ENCODE measurements at regions not wholly inside any gene's neighbourhood (a gene's known extent, or its start where the extent isn't known, plus 50 kb on each side); places are given as distances from the start of the nearest gene placed in this dataset.
"Not testable (repeated sequence)": the region's sequence is repeated elsewhere in the genome, so short reads cannot be mapped to it uniquely, and the experiment has no call there.

- no peak for DNase-seq
These were observed 67.5 kb upstream of the ACTRT2 start for GRCh38 chr1:2953688-2954285.

- no peak for DNase-seq
These were observed 65.6 kb upstream of the ACTRT2 start for GRCh38 chr1:2955652-2956051.

GRCh38 chr1:2956576-2956975 lies 64.7 kb upstream of the ACTRT2 start:
- DNase-seq, result no peak

GRCh38 chr1:2957329-2957728 lies 63.9 kb upstream of the ACTRT2 start:
- no peak for DNase-seq

DNA sequence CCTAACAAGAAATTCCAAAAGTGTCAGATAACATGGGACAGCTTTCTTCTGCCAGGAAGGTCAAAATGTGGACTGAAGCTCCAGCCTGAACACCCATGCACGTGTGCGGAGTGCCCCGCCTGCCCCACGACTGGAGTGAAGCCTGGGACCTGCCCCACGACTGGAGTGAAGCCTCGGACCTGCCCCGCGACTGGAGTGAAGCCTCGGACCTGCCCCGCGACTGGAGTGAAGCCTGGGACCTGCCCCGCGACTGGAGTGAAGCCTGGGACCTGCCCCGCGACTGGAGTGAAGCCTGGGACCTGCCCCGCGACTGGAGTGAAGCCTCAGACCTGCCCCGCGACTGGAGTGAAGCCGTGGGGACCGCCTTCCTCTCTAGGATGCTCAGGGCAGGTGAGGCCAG lies 61.4 kb upstream of the ACTRT2 start:
- DNase-seq, result not testable (repeated sequence)

GRCh38 chr1:2961081-2961480 lies 60.2 kb upstream of the ACTRT2 start:
- DNase-seq, result no peak

DNA sequence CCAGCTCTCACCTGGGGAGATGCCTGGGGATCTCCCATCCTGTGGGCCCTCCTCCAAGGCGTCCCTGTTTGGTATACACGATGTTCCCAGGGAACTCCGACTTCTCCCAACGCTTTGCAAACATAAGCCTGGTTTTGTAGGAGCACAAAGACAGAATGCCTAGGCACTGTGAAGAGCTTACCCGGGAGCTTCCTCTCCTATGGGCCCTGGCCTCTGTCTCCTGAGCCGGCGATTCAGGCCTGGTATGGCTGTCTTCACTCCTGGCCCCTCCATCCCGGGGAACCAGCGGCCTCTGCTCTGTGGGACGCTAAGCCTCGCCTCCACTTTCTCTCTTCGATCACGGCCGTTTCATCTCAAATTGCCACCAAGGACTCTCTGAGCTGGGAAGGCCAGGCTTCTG lies 59.6 kb upstream of the ACTRT2 start:
- no peak for DNase-seq

- DNase-seq, result no peak
These were observed 59.2 kb upstream of the ACTRT2 start for GRCh38 chr1:2962061-2962460.

DNA sequence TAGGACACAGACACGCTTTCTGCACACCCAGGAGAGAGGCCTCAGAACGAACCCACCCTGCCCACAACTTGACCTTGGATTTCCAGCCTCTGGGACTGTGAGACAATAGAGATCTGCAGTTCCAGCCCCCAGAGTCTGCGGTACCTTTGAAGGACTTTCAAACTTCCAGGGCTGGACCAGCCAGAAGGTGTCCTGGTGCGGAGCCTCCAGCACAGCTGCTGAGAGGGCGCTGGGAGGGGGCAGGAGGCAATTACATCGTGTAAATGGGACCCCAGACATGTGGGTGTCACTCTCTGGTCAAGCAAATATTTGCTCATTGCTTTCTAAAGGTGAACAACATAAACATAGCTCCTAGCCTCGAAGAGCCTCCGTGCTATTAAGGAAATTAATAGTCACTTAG lies 58.7 kb upstream of the ACTRT2 start:
- no peak for DNase-seq

DNA sequence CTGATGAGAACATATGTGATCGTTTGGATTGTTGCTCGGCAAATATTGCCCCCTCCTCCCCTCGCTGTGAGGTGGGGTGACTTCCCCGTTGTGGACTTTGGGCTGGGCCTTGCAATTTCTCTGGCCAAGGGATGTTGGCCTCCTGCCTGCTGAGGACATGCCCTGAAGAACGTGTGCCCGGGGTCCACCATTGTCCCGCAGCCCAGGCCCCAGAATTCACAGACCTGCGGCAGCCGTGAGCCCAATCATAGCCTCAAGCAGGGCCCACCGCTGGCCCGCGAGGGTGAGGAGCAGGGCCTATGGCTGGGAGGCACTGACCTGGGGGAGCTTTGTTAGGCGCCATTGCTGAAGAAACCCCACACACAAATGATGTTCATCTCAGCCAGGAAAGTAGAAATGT lies 58.3 kb upstream of the ACTRT2 start:
- no peak for DNase-seq

DNA sequence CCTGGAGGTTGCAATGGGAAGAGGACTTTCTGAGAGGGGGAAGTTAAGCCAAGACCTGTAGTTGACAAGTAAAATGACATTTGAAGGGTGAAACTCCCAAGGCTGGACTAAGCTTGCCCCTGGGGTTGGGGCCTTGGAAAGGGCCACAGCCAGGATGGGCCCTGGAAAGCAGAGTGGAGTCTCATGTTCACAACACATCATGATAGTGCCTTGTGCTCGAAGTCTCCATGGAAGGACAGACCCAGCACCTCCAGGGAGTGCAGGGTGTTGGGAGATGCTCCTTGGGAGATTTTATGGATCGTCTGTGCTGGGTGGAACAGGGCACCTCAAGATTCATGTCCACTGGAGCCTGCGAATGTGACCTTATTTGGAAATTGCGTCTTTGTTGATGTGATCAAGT lies 55.6 kb upstream of the ACTRT2 start:
- DNase-seq, result no peak

DNA sequence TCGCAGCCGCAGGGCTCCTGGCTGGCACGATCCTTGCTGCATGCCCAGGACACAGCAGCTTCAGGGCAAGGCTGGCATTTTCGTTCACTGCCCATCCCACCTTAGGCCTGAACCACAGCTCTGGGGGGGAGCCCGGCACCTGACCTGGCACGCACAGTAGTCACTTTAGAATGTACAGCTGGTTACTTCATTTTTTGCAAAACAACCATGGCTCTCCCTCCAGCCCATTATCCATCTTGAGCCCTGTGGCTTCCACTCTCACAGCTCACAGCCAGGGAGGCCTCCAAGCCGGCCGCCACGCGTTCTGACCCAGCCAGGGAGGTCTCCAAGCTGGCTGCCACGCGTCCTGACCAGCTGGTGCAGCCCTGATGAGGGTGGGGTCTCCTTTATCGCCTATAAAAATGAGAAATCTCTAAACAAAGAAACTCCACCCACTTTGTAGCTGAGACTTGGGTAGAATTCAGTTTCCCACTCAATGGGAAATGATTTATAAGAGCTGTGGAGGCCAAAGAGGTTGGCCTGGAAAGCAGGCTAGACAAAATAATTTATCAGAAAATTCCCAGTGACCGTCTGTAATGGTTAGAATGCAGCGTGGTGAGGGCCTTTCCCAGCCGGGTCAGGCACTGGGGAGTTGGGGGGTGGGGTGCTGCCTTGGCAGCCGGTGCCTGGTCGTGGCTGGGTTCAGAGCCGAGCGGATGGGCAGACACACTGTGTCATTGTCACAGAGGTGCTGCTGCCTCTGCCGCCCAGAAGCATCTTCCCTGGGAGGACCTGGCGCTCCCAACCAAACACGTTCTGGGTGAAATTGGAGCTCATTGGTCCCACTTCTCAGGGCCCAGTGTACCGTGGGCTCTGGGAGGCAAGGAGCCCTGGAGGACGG lies 54.6 kb upstream of the ACTRT2 start:
- no peak for DNase-seq

DNA sequence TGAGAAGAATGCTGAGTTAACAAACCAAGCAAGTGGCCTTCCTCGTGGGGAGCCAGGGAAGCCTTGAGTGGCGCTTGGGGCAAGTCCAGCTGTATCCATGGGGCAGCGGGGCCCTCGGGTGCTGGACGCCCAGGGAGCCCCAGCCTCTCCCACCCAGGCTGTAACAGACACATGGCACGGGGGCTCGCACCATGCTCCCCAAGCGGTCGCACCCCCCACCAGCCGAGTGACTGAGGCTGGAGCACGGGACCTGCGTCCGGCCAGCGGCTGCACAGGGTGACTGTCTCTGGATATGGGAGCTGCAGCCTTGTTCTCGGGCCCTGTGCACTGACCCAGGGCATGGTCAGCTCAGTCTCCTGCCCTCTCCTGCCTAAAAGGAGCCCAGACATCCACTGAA lies 53.9 kb upstream of the ACTRT2 start:
- no peak for DNase-seq

DNA sequence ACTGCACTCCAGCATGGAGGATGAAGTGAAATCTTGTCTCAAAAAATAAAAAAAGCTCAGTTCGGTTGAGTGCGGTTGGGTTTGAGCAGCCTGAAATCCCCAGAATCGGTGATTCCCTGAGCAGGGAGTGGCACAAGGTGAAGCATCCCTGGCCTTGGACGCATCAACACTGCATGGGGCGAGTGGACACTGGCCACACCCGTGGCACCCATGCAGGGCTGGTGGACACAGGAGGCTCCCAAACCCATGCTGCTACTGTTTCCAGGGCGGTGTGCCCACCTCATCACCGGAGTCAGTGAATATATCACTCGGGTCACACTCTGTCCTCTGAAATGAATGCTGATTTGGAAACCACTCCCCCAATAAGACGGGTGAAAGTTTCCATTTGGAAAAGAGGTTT lies 53.4 kb upstream of the ACTRT2 start:
- no peak for DNase-seq

DNA sequence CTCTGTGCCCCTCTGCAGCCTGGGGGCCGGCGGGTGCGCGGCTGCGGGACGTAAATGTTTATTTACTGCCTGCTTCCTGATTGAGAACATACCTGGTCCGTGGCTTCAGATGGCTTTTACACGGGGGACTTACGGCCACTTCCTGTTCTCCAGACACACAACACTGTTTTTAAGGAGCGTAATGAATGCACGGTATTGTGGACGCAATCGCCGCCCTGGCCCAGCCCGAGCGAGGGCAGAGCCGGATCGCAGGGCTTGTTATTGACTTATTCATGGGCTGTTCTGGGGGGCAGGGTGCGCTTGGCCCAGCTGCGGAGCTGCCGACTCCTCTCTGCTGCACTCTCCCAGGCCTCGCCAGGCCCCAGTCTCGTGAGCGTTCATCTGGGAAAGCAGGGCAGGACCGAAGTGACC lies 52.8 kb upstream of the ACTRT2 start:
- no peak for DNase-seq

DNA sequence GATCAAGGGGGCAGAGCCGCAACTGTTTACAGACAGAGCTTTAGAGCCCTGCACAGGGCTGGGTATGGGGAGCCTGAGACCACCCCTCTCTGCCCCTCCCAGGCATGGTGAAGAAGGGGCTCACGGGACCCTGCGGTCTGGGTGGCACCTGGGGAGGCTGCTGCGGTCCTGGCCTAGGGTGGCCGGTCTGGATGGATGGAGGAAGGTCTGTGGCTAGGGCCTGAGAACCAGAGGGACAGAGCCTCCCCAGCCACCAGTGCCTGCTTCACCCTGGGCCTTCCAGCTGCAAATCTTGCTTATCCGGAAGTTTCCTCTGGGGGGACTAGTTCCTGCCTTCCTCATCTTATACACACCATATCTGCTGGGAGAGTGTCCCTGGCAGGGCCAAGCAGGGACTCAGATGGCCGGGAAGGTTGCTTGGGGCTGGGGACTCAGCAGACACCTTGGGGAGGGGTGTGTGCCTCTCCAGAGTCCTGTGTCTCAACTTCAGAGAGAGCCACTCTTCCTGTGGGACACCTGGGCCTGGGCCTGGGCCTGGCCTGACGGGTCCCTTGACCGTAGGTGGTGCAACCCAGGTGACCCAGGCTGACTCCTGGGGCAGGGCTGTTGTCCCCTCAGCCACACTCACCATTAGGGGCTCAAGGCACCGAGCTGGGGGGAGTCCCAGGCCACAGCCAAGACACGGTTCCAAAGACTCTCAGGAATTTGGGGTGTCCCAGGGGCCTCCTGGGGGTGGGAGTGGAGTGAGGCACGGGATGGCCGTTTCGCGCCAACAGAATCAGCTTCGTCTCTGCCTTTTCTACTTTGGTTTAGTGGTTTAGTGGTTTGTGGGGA lies 52.0 kb upstream of the ACTRT2 start:
- DNase-seq, result no peak

DNA sequence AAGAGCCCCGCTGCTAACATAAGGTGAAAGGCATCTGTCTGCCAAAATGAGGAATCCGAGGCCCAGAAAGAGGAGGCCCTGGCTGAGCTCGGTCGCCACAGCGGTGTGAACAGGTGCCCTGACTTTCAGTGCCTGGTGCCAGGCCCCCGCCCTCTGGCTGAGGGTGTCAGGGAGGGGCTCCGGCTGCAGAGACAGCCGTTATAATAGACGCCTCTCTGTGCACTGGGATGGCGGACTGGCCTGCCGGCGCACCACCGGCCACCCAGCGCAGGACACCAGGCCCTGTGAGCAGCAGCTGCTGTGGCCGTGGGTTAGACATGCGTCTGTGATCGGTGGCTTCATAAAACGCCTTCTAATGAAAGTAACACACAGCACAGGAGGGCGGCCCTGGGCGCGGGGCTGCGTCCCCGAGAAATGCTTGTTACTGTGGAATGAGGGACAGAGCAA lies 51.4 kb upstream of the ACTRT2 start:
- DNase-seq, result no peak

DNA sequence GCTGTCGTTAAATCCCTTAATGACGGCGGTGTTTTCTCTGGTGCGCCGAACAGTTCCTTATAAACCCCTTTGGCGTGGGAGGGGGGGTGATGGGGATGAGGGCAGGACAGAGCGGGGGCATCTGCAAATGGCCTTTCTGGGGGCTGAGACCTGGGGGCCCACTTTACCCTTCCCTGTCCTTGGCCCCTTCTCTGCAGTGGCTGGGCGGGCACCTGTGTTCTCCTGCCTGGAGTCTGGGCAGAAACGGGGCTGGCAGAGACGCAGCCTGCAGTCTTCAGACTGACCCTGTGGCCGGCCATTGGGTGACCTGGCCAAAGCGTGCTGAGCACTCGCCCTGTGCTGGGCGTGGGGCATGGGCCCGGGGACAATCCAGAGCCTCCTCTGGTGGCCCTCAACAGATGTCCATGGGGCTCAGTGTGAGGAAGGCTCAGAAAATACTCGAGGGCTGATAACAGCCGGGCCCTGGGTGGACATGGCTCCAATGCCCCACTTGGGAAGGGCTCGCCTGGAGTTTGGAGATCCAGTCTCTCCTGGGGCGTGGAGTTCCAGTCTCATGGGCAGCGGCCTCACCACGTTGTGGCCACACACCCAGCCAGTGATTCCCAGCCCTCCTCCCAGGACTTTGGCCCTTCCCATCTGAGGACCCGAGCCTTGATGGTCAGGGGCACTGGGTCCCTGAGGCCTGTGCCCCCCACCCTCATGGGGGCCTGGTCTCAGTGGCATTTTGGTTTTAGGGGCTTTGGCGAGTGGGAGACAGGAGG lies 50.8 kb upstream of the ACTRT2 start:
- DNase-seq, result no peak

GRCh38 chr1:2971101-2971501 lies 50.2 kb upstream of the ACTRT2 start:
- DNase-seq, result no peak
